Neuronal stem cell (in vitro differentiated cells): ENCODE measurements at regions not wholly inside any gene's neighbourhood (a gene's known extent, or its start where the extent isn't known, plus 50 kb on each side); places are given as distances from the start of the nearest gene placed in this dataset.
A peak's percentile ranks its signal among the peaks of the same experiment; 100 is the strongest.

ENCODE experiments used
- DNase-seq: peaks from one replicate; pipeline ENCODE4 v3.0.0-alpha.2; 2013; ENCODE audit warnings: low spot score
- H2AFZ ChIP-seq: one replicate; pipeline ENCODE4 v1.6.1; 2013; ENCODE audit warnings: mild to moderate bottlenecking, low read length, inconsistent platforms
- H2AK5ac ChIP-seq: 2 replicates; pipeline ENCODE4 v1.6.1; 2013; ENCODE audit warnings: low read depth, mild to moderate bottlenecking, inconsistent platforms, low read length, moderate library complexity, mixed read lengths
- H2BK120ac ChIP-seq: 2 replicates; pipeline ENCODE4 v1.6.1; 2013; ENCODE audit warnings: low read depth, mild to moderate bottlenecking, inconsistent platforms, low read length, moderate library complexity, mixed read lengths
- H2BK12ac ChIP-seq: one replicate; pipeline ENCODE4 v1.6.1; 2013; ENCODE audit warnings: low read length, inconsistent platforms
- H2BK15ac ChIP-seq: 2 replicates; pipeline ENCODE4 v1.6.1; 2013; ENCODE audit warnings: mild to moderate bottlenecking, low read length, inconsistent platforms, mixed read lengths
- H2BK5ac ChIP-seq: one replicate; pipeline ENCODE4 v1.6.1; 2013; ENCODE audit warnings: inconsistent platforms, mild to moderate bottlenecking, low read length, moderate library complexity
- H3K14ac ChIP-seq: one replicate; pipeline ENCODE4 v1.6.1; 2013; ENCODE audit warnings: low read length, inconsistent platforms
- H3K18ac ChIP-seq: 2 replicates; pipeline ENCODE4 v1.6.1; 2013; ENCODE audit warnings: low read length, inconsistent platforms
- H3K23ac ChIP-seq: 2 replicates; pipeline ENCODE4 v1.6.1; 2013; ENCODE audit warnings: low read depth, mild to moderate bottlenecking, mixed read lengths, low read length, inconsistent platforms; ENCODE audit not compliant: poor library complexity
- H3K27ac ChIP-seq: replicated peaks from 3 replicates; pipeline ENCODE4 v1.5.1; 2013; ENCODE audit warnings: low read length, inconsistent platforms
- H3K27me3 ChIP-seq, 3 experiments: 2 replicates each; pipeline ENCODE4 v1.6.1; 2013; ENCODE audit warnings: low read length in 3 of 3, mild to moderate bottlenecking in 2 of 3, inconsistent platforms in 1 of 3, low read depth in 1 of 3, mixed read lengths in 1 of 3, moderate library complexity in 1 of 3; ENCODE audit not compliant: control insufficient read depth in 3 of 3, insufficient read depth in 3 of 3
- H3K36me3 ChIP-seq, 2 donors: replicated peaks in 1 of 2; 2 replicates each; pipeline ENCODE4 v1.6.1; 2013; ENCODE audit warnings: low read length in 2 of 2; ENCODE audit not compliant: control insufficient read depth in 2 of 2, insufficient read depth in 2 of 2
- H3K4ac ChIP-seq: 2 replicates; pipeline ENCODE4 v1.6.1; 2013; ENCODE audit warnings: inconsistent platforms, mild to moderate bottlenecking, low read length, moderate library complexity
- H3K4me1 ChIP-seq, 2 donors: 1 replicate in 1 of 2; 2 replicates in 1 of 2; pipeline ENCODE4 v1.6.1; 2013; ENCODE audit warnings: low read length in 2 of 2, low read depth in 1 of 2; ENCODE audit not compliant: control insufficient read depth in 2 of 2, insufficient read depth in 1 of 2
- H3K4me2 ChIP-seq: one replicate; pipeline ENCODE4 v1.6.1; 2013; ENCODE audit warnings: mild to moderate bottlenecking, low read length, inconsistent platforms; ENCODE audit not compliant: insufficient read depth, poor library complexity, severe bottlenecking
- H3K4me3 ChIP-seq, 2 donors: 2 replicates each; pipeline ENCODE4 v1.5.1; 2013; ENCODE audit warnings: low read length in 2 of 2, mild to moderate bottlenecking in 2 of 2, inconsistent platforms in 1 of 2, moderate library complexity in 1 of 2
- H3K79me1 ChIP-seq: one replicate; pipeline ENCODE4 v1.6.1; 2013; ENCODE audit warnings: low read depth, mild to moderate bottlenecking, inconsistent platforms, low read length, moderate library complexity
- H3K9ac ChIP-seq: one replicate; pipeline ENCODE4 v1.6.1; 2013; ENCODE audit warnings: mild to moderate bottlenecking, low read depth, low read length, inconsistent platforms; ENCODE audit not compliant: poor library complexity
- H3K9me3 ChIP-seq, 2 donors: replicated peaks in 1 of 2; 2 replicates each; pipeline versions ENCODE3 to v1.6.1; 2013; ENCODE audit warnings: low read length in 2 of 2, mild to moderate bottlenecking in 2 of 2, inconsistent platforms in 1 of 2, low read depth in 1 of 2, mixed read lengths in 1 of 2, moderate library complexity in 1 of 2; ENCODE audit not compliant: control insufficient read depth in 2 of 2, insufficient read depth in 1 of 2
- H4K8ac ChIP-seq: one replicate; pipeline ENCODE4 v1.6.1; 2013; ENCODE audit warnings: low read depth, mild to moderate bottlenecking, inconsistent platforms, low read length, moderate library complexity
- H4K91ac ChIP-seq: one replicate; pipeline ENCODE4 v1.6.1; 2013; ENCODE audit warnings: low read length, low read depth, mild to moderate bottlenecking, inconsistent platforms; ENCODE audit not compliant: poor library complexity
- WGBS, 2 donors: extraction: QIAGEN DNeasy Blood & Tissue Kit; methylation state at CpG; one replicate each; pipeline ENCODE4 v1.1.7; 2013; ENCODE audit warnings: missing lambda C conversion rate in 2 of 2, mixed read lengths in 1 of 2; ENCODE audit not compliant: insufficient read length in 2 of 2, insufficient replicate concordance in 1 of 2; ENCODE audit errors: extremely low coverage in 2 of 2; 5-methylcytosine and 5-hydroxymethylcytosine counted together

DNA sequence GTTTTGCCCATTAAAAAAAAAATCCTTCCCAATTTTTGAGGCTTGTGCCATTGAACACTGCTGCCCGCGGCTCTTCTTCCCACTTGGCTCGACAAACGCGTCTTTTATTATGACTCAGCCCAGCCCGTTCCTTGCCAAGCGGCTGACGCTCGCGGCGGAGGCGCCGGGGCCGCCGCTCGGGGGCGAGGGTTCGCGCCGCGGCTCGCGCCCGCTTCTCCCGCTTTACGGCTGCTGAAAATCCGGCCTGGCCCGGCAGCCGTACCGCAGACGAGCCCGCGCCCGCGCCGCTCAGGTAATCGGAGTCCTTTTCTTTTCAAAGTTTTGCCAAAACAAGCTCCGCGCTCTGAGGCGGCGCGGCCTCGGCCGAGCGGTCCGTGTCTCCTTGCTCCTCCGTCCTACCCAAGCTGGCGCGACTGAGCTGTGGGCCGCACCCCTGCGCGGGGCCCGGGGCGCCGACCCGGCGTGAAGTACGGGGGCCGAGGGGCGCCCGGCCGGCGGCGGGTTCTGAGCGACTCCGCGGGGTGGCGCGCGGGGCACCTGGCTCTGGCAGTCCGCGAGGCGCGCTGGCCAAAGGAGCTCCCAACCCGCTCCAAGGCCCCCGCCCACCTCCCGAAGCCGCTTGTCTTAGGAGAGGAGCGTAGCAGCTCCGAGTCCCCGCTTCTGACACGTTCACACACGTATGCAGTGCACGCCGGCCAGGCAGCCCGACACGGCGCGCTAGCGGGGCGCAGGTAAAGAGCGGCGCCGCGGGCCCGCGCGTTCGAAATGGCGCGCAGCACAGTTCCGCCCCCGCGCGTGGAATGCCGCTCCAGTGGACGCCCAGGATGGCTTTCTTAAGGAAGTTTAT is 418.2 kb upstream of the NAALADL2 start:
- H3K4me3 ChIP-seq: peak overlapping the region; percentile 78 to 90
- peak overlapping the region; percentile 74 for H3K4me2 ChIP-seq
- no peaks in the 10 kb centered on the region for H3K79me1 ChIP-seq
- H3K4ac ChIP-seq: no peak overlapping the region
- no peak overlapping the region for H4K8ac ChIP-seq
- peak overlapping the region; percentile 94 for H3K23ac ChIP-seq
- WGBS, 2 donors: no CpG with 5 or more reads among the region's 107 CpGs
- H3K18ac ChIP-seq: peak overlapping the region; percentile 98
- no peaks in the 10 kb centered on the region for H3K27me3 ChIP-seq
- H3K9ac ChIP-seq: peak overlapping the region; percentile 88
- no peaks in the 10 kb centered on the region for H3K9me3 ChIP-seq
- H3K36me3 ChIP-seq: no peaks in the 10 kb centered on the region
- H3K4me1 ChIP-seq: peaks cover 1 to 14% of the 10 kb centered on the region in 2 donors
- no peak overlapping the region for H2BK120ac ChIP-seq
- H3K14ac ChIP-seq: peak overlapping the region; percentile 47
- no peak overlapping the region for H2AK5ac ChIP-seq
- peak overlapping the region; percentile 40 for H2BK15ac ChIP-seq
- H3K27ac ChIP-seq: peak overlapping the region; percentile 99
- H2BK12ac ChIP-seq: no peak overlapping the region
- peak overlapping the region; percentile 100 for H2AFZ ChIP-seq
- no peak overlapping the region for H4K91ac ChIP-seq
- H2BK5ac ChIP-seq: peak overlapping the region; percentile 77
- DNase-seq: peak; percentile 85

- H3K18ac ChIP-seq: peak overlapping the region; percentile 98
- H2AK5ac ChIP-seq: no peak overlapping the region
- H2AFZ ChIP-seq: peak overlapping the region; percentile 100
- H2BK12ac ChIP-seq: no peak overlapping the region
- no peak overlapping the region for H4K8ac ChIP-seq
- peaks cover 1 to 14% of the 10 kb centered on the region in 2 donors for H3K4me1 ChIP-seq
- no peaks in the 10 kb centered on the region for H3K79me1 ChIP-seq
- H3K4me2 ChIP-seq: peak overlapping the region; percentile 74
- peak overlapping the region; percentile 78 to 90 for H3K4me3 ChIP-seq
- peak overlapping the region; percentile 40 for H2BK15ac ChIP-seq
- no peak overlapping the region for H2BK120ac ChIP-seq
- H4K91ac ChIP-seq: no peak overlapping the region
- DNase-seq: no peak
- no peaks in the 10 kb centered on the region for H3K27me3 ChIP-seq
- no peak overlapping the region for H3K9ac ChIP-seq
- H3K4ac ChIP-seq: no peak overlapping the region
- peak overlapping the region; percentile 77 for H2BK5ac ChIP-seq
- peak overlapping the region; percentile 94 for H3K23ac ChIP-seq
- no peaks in the 10 kb centered on the region for H3K9me3 ChIP-seq
- peak overlapping the region; percentile 99 for H3K27ac ChIP-seq
- no CpG with 5 or more reads among the region's 11 CpGs for whole genome bisulfite sequencing, 2 donors
- H3K36me3 ChIP-seq: no peaks in the 10 kb centered on the region
- H3K14ac ChIP-seq: peak overlapping the region; percentile 47
Observed at GRCh38 chr3:174441588-174442301, 417.4 kb upstream of the NAALADL2 start.

DNA sequence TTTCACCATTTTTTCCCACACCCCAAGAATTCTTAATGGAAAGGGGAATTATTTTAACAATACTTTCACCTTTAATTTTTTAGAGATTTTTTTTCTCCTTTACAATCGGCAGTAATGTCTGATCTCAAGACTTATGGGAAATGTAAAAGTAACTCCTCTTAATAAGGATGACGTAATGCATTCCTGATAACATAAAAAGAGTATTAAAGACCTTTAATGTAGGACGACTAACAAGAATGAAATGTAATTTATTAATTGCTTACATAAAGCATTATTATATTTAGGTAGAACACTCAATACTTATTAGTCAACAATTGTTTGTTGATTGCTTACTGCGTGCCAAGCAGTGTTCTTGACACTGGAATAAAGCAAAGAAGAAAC is 416.8 kb upstream of the NAALADL2 start:
- peak overlapping the region; percentile 100 for H2AFZ ChIP-seq
- H3K4me1 ChIP-seq: peaks cover 1 to 14% of the 10 kb centered on the region in 2 donors
- H3K4me2 ChIP-seq: no peak overlapping the region
- no peak overlapping the region for H3K27ac ChIP-seq
- H3K27me3 ChIP-seq: no peaks in the 10 kb centered on the region
- WGBS, 2 donors: no CpG with 5 or more reads among the region's 4 CpGs
- no peaks in the 10 kb centered on the region for H3K36me3 ChIP-seq
- no peak overlapping the region for H3K4ac ChIP-seq
- no peak overlapping the region for H4K8ac ChIP-seq
- H3K14ac ChIP-seq: no peak overlapping the region
- H3K4me3 ChIP-seq: peak overlapping the region in 1 of 2 donors; percentile 78
- no peaks in the 10 kb centered on the region for H3K9me3 ChIP-seq
- no peak overlapping the region for H2BK15ac ChIP-seq
- no peak overlapping the region for H3K18ac ChIP-seq
- H3K79me1 ChIP-seq: no peaks in the 10 kb centered on the region
- H2BK5ac ChIP-seq: no peak overlapping the region
- no peak overlapping the region for H3K23ac ChIP-seq
- no peak overlapping the region for H3K9ac ChIP-seq
- H2BK12ac ChIP-seq: no peak overlapping the region
- H2BK120ac ChIP-seq: no peak overlapping the region
- no peak overlapping the region for H4K91ac ChIP-seq
- H2AK5ac ChIP-seq: no peak overlapping the region
- no peak for DNase-seq

- no peak overlapping the region for H2BK120ac ChIP-seq
- DNase-seq: no peak
- no peak overlapping the region for H3K27ac ChIP-seq
- H3K79me1 ChIP-seq: no peaks in the 10 kb centered on the region
- no peaks in the 10 kb centered on the region for H3K36me3 ChIP-seq
- no peak overlapping the region for H2BK5ac ChIP-seq
- H4K91ac ChIP-seq: no peak overlapping the region
- no peaks in the 10 kb centered on the region for H3K27me3 ChIP-seq
- H3K18ac ChIP-seq: no peak overlapping the region
- H2AFZ ChIP-seq: no peak overlapping the region
- WGBS, 2 donors: no CpG with 5 or more reads among the region's 3 CpGs
- no peak overlapping the region for H3K14ac ChIP-seq
- no peak overlapping the region for H2BK12ac ChIP-seq
- H2AK5ac ChIP-seq: no peak overlapping the region
- H3K9ac ChIP-seq: no peak overlapping the region
- H3K4me3 ChIP-seq: no peak overlapping the region
- H4K8ac ChIP-seq: no peak overlapping the region
- no peaks in the 10 kb centered on the region for H3K9me3 ChIP-seq
- H3K4me2 ChIP-seq: no peak overlapping the region
- no peak overlapping the region for H3K23ac ChIP-seq
- H2BK15ac ChIP-seq: no peak overlapping the region
- no peak overlapping the region for H3K4ac ChIP-seq
- H3K4me1 ChIP-seq: peaks cover 0 to 11% of the 10 kb centered on the region in 2 donors
Observed at GRCh38 chr3:174444391-174444790, 414.7 kb upstream of the NAALADL2 start.
